ENCODE measurements at regions not wholly inside any gene's neighbourhood (a gene's known extent, or its start where the extent isn't known, plus 50 kb on each side); places are given as distances from the start of the nearest gene placed in this dataset.

DNA sequence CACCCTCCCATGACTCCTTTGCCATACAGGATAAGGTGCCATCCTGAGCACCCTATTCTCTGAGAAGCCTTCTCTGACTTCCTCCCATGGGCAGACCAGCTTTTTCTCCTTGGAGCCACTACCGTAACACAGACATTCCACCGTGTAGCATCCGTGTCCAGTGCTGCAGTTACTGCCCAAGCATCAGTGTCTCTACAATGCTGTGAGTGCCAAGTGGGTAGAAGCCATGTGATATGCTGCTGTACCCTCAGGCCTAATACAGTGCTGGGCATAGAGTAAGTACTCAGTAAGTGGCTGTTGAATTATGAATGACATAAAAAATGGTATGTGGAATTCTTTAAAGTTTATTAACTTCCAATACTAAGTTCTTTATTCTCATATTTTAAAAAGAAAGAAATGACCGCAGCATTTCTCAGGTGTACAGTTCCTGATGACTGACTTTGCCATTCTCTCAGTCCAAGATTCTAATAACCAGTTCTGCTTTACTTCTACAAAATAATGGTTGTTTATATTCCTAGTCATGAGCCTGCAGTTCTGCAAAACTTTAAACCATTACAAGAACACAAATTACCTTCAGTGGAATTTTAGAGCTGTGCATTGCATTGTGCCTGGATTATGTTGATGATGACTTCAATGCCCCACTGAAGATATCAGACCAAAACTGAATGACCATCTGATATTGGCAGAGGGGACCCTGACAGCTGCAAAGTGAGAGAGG is 118.7 kb downstream of the RPAP3 start:
- TF ChIP-seq CTCF (IDR thresholded peaks at IDR 0.05): no peak
- no peak for TF ChIP-seq POLR2A (IDR thresholded peaks at IDR 0.05)
